GM23338 (cell line): ENCODE measurements at regions not wholly inside any gene's neighbourhood (a gene's known extent, or its start where the extent isn't known, plus 50 kb on each side); places are given as distances from the start of the nearest gene placed in this dataset.
"Not testable (repeated sequence)": the region's sequence is repeated elsewhere in the genome, so short reads cannot be mapped to it uniquely, and the experiment has no call there.

Experiments used
- ATAC-seq: fragments of 200-7000 bp; cut with Tn5 transposase; 3 replicates; pipeline ENCODE4 v1.9.1; 2020
- DNase-seq: peaks from one replicate; pipeline ENCODE4 v3.0.0-alpha.2; 2015; ENCODE audit warnings: low spot score
- H2AFZ ChIP-seq: fragments of 200-600 bp; sonication (generic); 2 replicates; pipeline ENCODE4 v1.8.0; 2016; ENCODE audit warnings: antibody characterized with exemption, mild to moderate bottlenecking, moderate library complexity
- H3F3A ChIP-seq: fragments of 200-600 bp; sonication (generic); replicated peaks from 2 replicates; pipeline ENCODE4 v1.8.0; 2017; ENCODE audit warnings: antibody characterized with exemption, mixed run types, low read depth
- H3K27ac ChIP-seq: fragments of 200-600 bp; sonication (generic); 2 replicates; pipeline ENCODE4 v1.6.1; 2016; ENCODE audit warnings: low read depth
- H3K27me3 ChIP-seq: fragments of 200-600 bp; sonication (generic); 2 replicates; pipeline ENCODE4 v1.8.0; 2016; ENCODE audit warnings: mild to moderate bottlenecking, mixed run types, moderate library complexity; ENCODE audit not compliant: insufficient read depth
- H3K36me3 ChIP-seq: fragments of 200-600 bp; sonication (generic); 2 replicates; pipeline ENCODE4 v1.8.0; 2016; ENCODE audit warnings: mild to moderate bottlenecking; ENCODE audit not compliant: insufficient read depth
- H3K4me1 ChIP-seq: fragments of 200-600 bp; sonication (generic); 2 replicates; pipeline ENCODE4 v1.8.0; 2016; ENCODE audit warnings: mild to moderate bottlenecking, moderate library complexity; ENCODE audit not compliant: insufficient read depth
- H3K4me2 ChIP-seq: fragments of 200-600 bp; sonication (generic); 2 replicates; pipeline ENCODE4 v1.7.1; 2017; ENCODE audit warnings: mixed run types
- H3K4me3 ChIP-seq: fragments of 200-600 bp; sonication (generic); 2 replicates; pipeline ENCODE4 v1.6.1; 2016; ENCODE audit warnings: mixed run types
- H3K79me2 ChIP-seq: fragments of 200-600 bp; sonication (generic); replicated peaks from 2 replicates; pipeline ENCODE4 v1.8.0; 2017; ENCODE audit warnings: mild to moderate bottlenecking; ENCODE audit not compliant: insufficient read depth
- H3K9me2 ChIP-seq: fragments of 200-600 bp; sonication (generic); 2 replicates; pipeline ENCODE4 v1.8.0; 2017; ENCODE audit not compliant: insufficient read depth
- H4K20me1 ChIP-seq: fragments of 200-600 bp; sonication (generic); replicated peaks from 2 replicates; pipeline ENCODE4 v1.8.0; 2017; ENCODE audit warnings: mild to moderate bottlenecking; ENCODE audit not compliant: insufficient read depth
- H3K27ac Mint-ChIP-seq: 2 replicates; pipeline ENCODE4 v1.8.0; 2020; ENCODE audit warnings: inconsistent platforms, mild to moderate bottlenecking, moderate library complexity, mixed read lengths
- H3K27me3 Mint-ChIP-seq: 3 replicates; pipeline ENCODE4 v1.8.0; 2022; ENCODE audit warnings: low read depth, mild to moderate bottlenecking, moderate library complexity, mixed read lengths, inconsistent platforms; ENCODE audit not compliant: insufficient read depth, poor library complexity
- H3K36me3 Mint-ChIP-seq: 3 replicates; pipeline ENCODE4 v1.8.0; 2021; ENCODE audit warnings: low read depth, mild to moderate bottlenecking, inconsistent platforms, moderate library complexity, mixed read lengths
- H3K4me1 Mint-ChIP-seq: 3 replicates; pipeline ENCODE4 v1.8.0; 2020; ENCODE audit warnings: mild to moderate bottlenecking, inconsistent platforms, mixed read lengths
- H3K4me3 Mint-ChIP-seq: 3 replicates; pipeline ENCODE4 v1.8.0; 2021; ENCODE audit warnings: moderate library complexity, mild to moderate bottlenecking, inconsistent platforms, mixed read lengths
- H3K9me3 Mint-ChIP-seq: 3 replicates; pipeline ENCODE4 v1.8.0; 2020; ENCODE audit warnings: moderate library complexity, mild to moderate bottlenecking, inconsistent platforms, mixed read lengths
- CREB1 ChIP-seq: fragments of 250-450 bp; sonication (Bioruptor Pico); IDR thresholded peaks from 2 replicates; pipeline ENCODE4 v1.5.0; 2020; ENCODE audit warnings: low read depth, mild to moderate bottlenecking, moderate library complexity
- CTCF ChIP-seq, 2 experiments: fragments of 200-600 bp in 1 of 2; sonication (generic) in 1 of 2; conservative IDR thresholded peaks; 2 replicates each; pipeline versions ENCODE4 v1.5.1 to v1.6.1; 2016 to 2017; ENCODE audit warnings: antibody characterized with exemption in 2 of 2, low read depth in 2 of 2, mild to moderate bottlenecking in 2 of 2, moderate library complexity in 1 of 2
- EZH2 ChIP-seq: fragments of 200-600 bp; sonication (generic); IDR thresholded peaks from one replicate; pipeline ENCODE4 v1.8.0; 2017; ENCODE audit warnings: antibody characterized with exemption, mild to moderate bottlenecking, low read depth; ENCODE audit not compliant: unreplicated experiment
- JUNB ChIP-seq: IDR thresholded peaks from one replicate; pipeline ENCODE4 v1.6.1; 2016; ENCODE audit warnings: antibody characterized with exemption; ENCODE audit not compliant: unreplicated experiment
- ZNF114 ChIP-seq: fragments of 250-450 bp; sonication (Bioruptor Pico); IDR thresholded peaks from 2 replicates; pipeline ENCODE4 v1.5.0; 2020; ENCODE audit warnings: mild to moderate bottlenecking, moderate library complexity
- ZNF331 ChIP-seq: fragments of 250-450 bp; sonication (Bioruptor Pico); IDR thresholded peaks from 2 replicates; pipeline ENCODE4 v1.5.0; 2020; ENCODE audit warnings: low read depth, mild to moderate bottlenecking, moderate library complexity
- TF ChIP-seq, protein P1 (sequence below): fragments of 250-450 bp; sonication (Bioruptor Pico); IDR thresholded peaks from 2 replicates; pipeline ENCODE4 v1.5.0; 2020; ENCODE audit warnings: mild to moderate bottlenecking, moderate library complexity

DNA sequence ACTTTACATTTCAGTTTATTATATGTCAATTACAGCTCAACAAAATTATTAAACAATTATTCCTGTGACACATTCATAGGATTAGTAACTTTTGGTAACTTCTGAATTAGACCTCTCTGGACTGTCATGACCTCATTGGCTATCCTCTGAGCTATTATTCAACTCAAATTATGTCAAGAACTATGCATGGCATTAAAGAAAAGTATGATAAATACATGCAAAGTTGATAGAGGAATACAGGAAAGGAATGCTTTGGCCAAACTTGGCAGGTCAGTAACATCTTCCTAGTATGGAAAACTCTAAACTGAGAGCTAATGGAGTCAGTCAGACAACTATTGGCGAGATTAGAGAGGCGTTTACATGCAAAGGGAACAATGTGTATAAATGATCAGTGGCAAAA is 158.4 kb downstream of the DUSP10 start:
- ATAC-seq (no peak), DNase-seq (no peak)
- no peak overlapping the region for H3K27ac Mint-ChIP-seq
- Histone ChIP-seq H3K4me1 (no peaks in the 10 kb centered on the region), H3K36me3 (no peaks in the 10 kb centered on the region), H3K4me3 (no peak overlapping the region), H3K4me2 (no peak overlapping the region), H3K79me2 (no peaks in the 10 kb centered on the region), H3K9me2 (no peaks in the 10 kb centered on the region), H3F3A (no peaks in the 10 kb centered on the region), H3K27me3 (no peaks in the 10 kb centered on the region), H2AFZ (no peak overlapping the region), H4K20me1 (no peaks in the 10 kb centered on the region), H3K27ac (no peak overlapping the region)
- H3K36me3 Mint-ChIP-seq = peaks cover 12% of the 10 kb centered on the region; the same call in 2 of the 3 replicates
- peaks cover 27% of the 10 kb centered on the region for H3K9me3 Mint-ChIP-seq
- no peak overlapping the region for H3K4me3 Mint-ChIP-seq
- peaks cover 2% of the 10 kb centered on the region for H3K27me3 Mint-ChIP-seq
- peaks cover 5% of the 10 kb centered on the region; the same call in 2 of the 3 replicates for H3K4me1 Mint-ChIP-seq
- TF ChIP-seq CTCF (conservative IDR thresholded peaks at IDR 0.05; ENCODE audit: low read depth in 2 of 2) (no peak), ZNF331 (CRISPR knock-in tag) (no peak), ZNF114 (CRISPR knock-in tag) (no peak), JUNB (no peak), EZH2 (no peak), CREB1 (CRISPR knock-in tag) (no peak)
- TF ChIP-seq, protein P1, sequence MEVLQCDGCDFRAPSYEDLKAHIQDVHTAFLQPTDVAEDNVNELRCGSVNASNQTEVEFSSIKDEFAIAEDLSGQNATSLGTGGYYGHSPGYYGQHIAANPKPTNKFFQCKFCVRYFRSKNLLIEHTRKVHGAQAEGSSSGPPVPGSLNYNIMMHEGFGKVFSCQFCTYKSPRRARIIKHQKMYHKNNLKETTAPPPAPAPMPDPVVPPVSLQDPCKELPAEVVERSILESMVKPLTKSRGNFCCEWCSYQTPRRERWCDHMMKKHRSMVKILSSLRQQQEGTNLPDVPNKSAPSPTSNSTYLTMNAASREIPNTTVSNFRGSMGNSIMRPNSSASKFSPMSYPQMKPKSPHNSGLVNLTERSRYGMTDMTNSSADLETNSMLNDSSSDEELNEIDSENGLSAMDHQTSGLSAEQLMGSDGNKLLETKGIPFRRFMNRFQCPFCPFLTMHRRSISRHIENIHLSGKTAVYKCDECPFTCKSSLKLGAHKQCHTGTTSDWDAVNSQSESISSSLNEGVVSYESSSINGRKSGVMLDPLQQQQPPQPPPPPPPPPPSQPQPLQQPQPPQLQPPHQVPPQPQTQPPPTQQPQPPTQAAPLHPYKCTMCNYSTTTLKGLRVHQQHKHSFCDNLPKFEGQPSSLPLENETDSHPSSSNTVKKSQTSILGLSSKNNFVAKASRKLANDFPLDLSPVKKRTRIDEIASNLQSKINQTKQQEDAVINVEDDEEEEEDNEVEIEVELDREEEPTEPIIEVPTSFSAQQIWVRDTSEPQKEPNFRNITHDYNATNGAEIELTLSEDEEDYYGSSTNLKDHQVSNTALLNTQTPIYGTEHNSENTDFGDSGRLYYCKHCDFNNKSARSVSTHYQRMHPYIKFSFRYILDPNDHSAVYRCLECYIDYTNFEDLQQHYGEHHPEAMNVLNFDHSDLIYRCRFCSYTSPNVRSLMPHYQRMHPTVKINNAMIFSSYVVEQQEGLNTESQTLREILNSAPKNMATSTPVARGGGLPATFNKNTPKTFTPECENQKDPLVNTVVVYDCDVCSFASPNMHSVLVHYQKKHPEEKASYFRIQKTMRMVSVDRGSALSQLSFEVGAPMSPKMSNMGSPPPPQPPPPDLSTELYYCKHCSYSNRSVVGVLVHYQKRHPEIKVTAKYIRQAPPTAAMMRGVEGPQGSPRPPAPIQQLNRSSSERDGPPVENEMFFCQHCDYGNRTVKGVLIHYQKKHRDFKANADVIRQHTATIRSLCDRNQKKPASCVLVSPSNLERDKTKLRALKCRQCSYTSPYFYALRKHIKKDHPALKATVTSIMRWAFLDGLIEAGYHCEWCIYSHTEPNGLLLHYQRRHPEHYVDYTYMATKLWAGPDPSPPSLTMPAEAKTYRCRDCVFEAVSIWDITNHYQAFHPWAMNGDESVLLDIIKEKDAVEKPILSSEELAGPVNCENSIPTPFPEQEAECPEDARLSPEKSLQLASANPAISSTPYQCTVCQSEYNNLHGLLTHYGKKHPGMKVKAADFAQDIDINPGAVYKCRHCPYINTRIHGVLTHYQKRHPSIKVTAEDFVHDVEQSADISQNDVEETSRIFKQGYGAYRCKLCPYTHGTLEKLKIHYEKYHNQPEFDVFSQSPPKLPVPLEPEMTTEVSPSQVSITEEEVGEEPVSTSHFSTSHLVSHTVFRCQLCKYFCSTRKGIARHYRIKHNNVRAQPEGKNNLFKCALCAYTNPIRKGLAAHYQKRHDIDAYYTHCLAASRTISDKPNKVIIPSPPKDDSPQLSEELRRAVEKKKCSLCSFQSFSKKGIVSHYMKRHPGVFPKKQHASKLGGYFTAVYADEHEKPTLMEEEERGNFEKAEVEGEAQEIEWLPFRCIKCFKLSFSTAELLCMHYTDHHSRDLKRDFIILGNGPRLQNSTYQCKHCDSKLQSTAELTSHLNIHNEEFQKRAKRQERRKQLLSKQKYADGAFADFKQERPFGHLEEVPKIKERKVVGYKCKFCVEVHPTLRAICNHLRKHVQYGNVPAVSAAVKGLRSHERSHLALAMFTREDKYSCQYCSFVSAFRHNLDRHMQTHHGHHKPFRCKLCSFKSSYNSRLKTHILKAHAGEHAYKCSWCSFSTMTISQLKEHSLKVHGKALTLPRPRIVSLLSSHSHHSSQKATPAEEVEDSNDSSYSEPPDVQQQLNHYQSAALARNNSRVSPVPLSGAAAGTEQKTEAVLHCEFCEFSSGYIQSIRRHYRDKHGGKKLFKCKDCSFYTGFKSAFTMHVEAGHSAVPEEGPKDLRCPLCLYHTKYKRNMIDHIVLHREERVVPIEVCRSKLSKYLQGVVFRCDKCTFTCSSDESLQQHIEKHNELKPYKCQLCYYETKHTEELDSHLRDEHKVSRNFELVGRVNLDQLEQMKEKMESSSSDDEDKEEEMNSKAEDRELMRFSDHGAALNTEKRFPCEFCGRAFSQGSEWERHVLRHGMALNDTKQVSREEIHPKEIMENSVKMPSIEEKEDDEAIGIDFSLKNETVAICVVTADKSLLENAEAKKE (CRISPR knock-in tag) = no peak

- H3K79me2 ChIP-seq, H3K27me3 Mint-ChIP-seq, H3K4me1 Mint-ChIP-seq, ATAC-seq, H4K20me1 ChIP-seq, H3K9me2 ChIP-seq, DNase-seq, H3K4me1 ChIP-seq, H3K27me3 ChIP-seq, H3K4me3 ChIP-seq, H3K27ac ChIP-seq, H3K4me3 Mint-ChIP-seq, H3K36me3 ChIP-seq, H2AFZ ChIP-seq, H3K27ac Mint-ChIP-seq, H3F3A ChIP-seq, H3K4me2 ChIP-seq: not testable (repeated sequence)
- Mint-ChIP-seq H3K36me3 (peaks cover 12% of the 10 kb centered on the region; the same call in 2 of the 3 replicates), H3K9me3 (peaks cover 27% of the 10 kb centered on the region)
These were observed 154.9 kb downstream of the DUSP10 start for GRCh38 chr1:221587013-221587412.

- H2AFZ ChIP-seq, H3K4me3 Mint-ChIP-seq, H3K27ac Mint-ChIP-seq, H3K27me3 ChIP-seq, H3K27me3 Mint-ChIP-seq, H3F3A ChIP-seq, H3K36me3 ChIP-seq, H3K4me1 Mint-ChIP-seq, ATAC-seq, H3K4me1 ChIP-seq, H3K9me2 ChIP-seq, H3K4me3 ChIP-seq, DNase-seq, H3K4me2 ChIP-seq, H3K79me2 ChIP-seq, H4K20me1 ChIP-seq, H3K27ac ChIP-seq: not testable (repeated sequence)
- Mint-ChIP-seq H3K9me3 (peaks cover 17% of the 10 kb centered on the region), H3K36me3 (peaks cover 12% of the 10 kb centered on the region; the same call in 2 of the 3 replicates)
These were observed 150.6 kb downstream of the DUSP10 start for GRCh38 chr1:221591250-221591649.
